HEK293 (cell line): ENCODE measurements at regions not wholly inside any gene's neighbourhood (a gene's known extent, or its start where the extent isn't known, plus 50 kb on each side); places are given as distances from the start of the nearest gene placed in this dataset.

ENCODE experiments used
- CTCF ChIA-PET: fragments of 350-600 bp; formaldehyde crosslinking; extraction: SDS; loops from one replicate; lab custom pipeline; 2021; ENCODE audit warnings: antibody characterized with exemption; lab: Yijun Ruan, JAX
- POLR2A ChIA-PET: fragments of 300-600 bp; formaldehyde crosslinking; extraction: SDS; loops from one replicate; lab custom pipeline; 2020; ENCODE audit warnings: antibody characterized with exemption, inconsistent platforms; lab: Yijun Ruan, JAX
- H3K27ac ChIP-seq: fragments of 200-500 bp; sonication (Bioruptor generic); 2 replicates; pipeline ENCODE4 v1.5.1; 2014; ENCODE audit warnings: low read depth, low read length, control low read depth, inconsistent platforms; ENCODE audit errors: extremely low read depth
- H3K36me3 ChIP-seq, 2 experiments: fragments of 200-500 bp in 1 of 2; sonication (Bioruptor generic) in 1 of 2; 1 replicate in 1 of 2; 2 replicates in 1 of 2; pipeline ENCODE4 v1.5.1; 2014 to 2017; ENCODE audit warnings: inconsistent platforms in 2 of 2, low read length in 2 of 2; ENCODE audit not compliant: control insufficient read depth in 2 of 2, insufficient read depth in 1 of 2
- H3K4me1 ChIP-seq: fragments of 200-500 bp; sonication (Bioruptor generic); 2 replicates; pipeline ENCODE4 v1.5.1; 2014; ENCODE audit warnings: mild to moderate bottlenecking, low read length, inconsistent platforms; ENCODE audit not compliant: control insufficient read depth, insufficient read depth
- H3K4me3 ChIP-seq: 2 replicates; pipeline ENCODE4 v1.5.1; 2011; ENCODE audit warnings: low read depth, mild to moderate bottlenecking, control low read depth, low read length, moderate library complexity
- H3K9me3 ChIP-seq: fragments of 200-500 bp; sonication (Bioruptor generic); 2 replicates; pipeline ENCODE4 v1.5.1; 2014; ENCODE audit warnings: low read depth, low read length, inconsistent platforms; ENCODE audit not compliant: control insufficient read depth, insufficient read depth
- GFI1B ChIP-seq: fragments of 450-650 bp; formaldehyde crosslinking; IDR thresholded peaks from 2 replicates; pipeline ENCODE4 v1.5.1; 2016; ENCODE audit warnings: missing biosample characterization, missing genetic modification characterization
- GLI4 ChIP-seq: fragments of 450-650 bp; formaldehyde crosslinking; IDR thresholded peaks from 2 replicates; pipeline ENCODE4 v1.5.1; 2016; ENCODE audit warnings: missing biosample characterization, missing genetic modification characterization
- IKZF3 ChIP-seq: fragments of 450-650 bp; IDR thresholded peaks from 2 replicates; pipeline ENCODE4 v1.5.0; 2018; ENCODE audit warnings: missing biosample characterization, mild to moderate bottlenecking, missing genetic modification characterization, moderate library complexity
- KLF10 ChIP-seq: fragments of 450-650 bp; IDR thresholded peaks from 2 replicates; pipeline ENCODE4 v1.5.1; 2018; ENCODE audit warnings: missing biosample characterization, mild to moderate bottlenecking, missing genetic modification characterization
- KLF8 ChIP-seq: fragments of 450-650 bp; formaldehyde crosslinking; IDR thresholded peaks from 2 replicates; pipeline ENCODE4 v1.5.1; 2016; ENCODE audit warnings: missing biosample characterization, missing genetic modification characterization
- OVOL3 ChIP-seq: fragments of 450-650 bp; formaldehyde crosslinking; IDR thresholded peaks from 2 replicates; pipeline ENCODE4 v1.5.1; 2016; ENCODE audit warnings: missing biosample characterization, missing genetic modification characterization
- REPIN1 ChIP-seq: fragments of 450-650 bp; formaldehyde crosslinking; IDR thresholded peaks from 2 replicates; pipeline ENCODE4 v1.5.1; 2017; ENCODE audit warnings: missing biosample characterization, missing genetic modification characterization, low read depth
- ZFP3 ChIP-seq: fragments of 450-650 bp; formaldehyde crosslinking; IDR thresholded peaks from 2 replicates; pipeline ENCODE4 v1.5.1; 2016; ENCODE audit warnings: low read depth, missing biosample characterization, missing genetic modification characterization
- ZNF146 ChIP-seq: fragments of 450-650 bp; formaldehyde crosslinking; IDR thresholded peaks from 2 replicates; pipeline ENCODE4 v1.5.1; 2016; ENCODE audit warnings: missing biosample characterization, missing genetic modification characterization
- ZNF169 ChIP-seq: fragments of 450-650 bp; formaldehyde crosslinking; IDR thresholded peaks from 2 replicates; pipeline ENCODE4 v1.5.1; 2016; ENCODE audit warnings: missing biosample characterization, missing genetic modification characterization
- ZNF174 ChIP-seq: fragments of 450-650 bp; formaldehyde crosslinking; IDR thresholded peaks from 2 replicates; pipeline ENCODE4 v1.5.0; 2017; ENCODE audit warnings: missing biosample characterization, mild to moderate bottlenecking, missing genetic modification characterization
- ZNF184 ChIP-seq: fragments of 450-650 bp; IDR thresholded peaks from 2 replicates; pipeline ENCODE4 v1.5.1; 2018; ENCODE audit warnings: missing biosample characterization, mild to moderate bottlenecking, missing genetic modification characterization
- ZNF214 ChIP-seq: fragments of 450-650 bp; formaldehyde crosslinking; IDR thresholded peaks from 2 replicates; pipeline ENCODE4 v1.5.1; 2017; ENCODE audit warnings: missing biosample characterization, mild to moderate bottlenecking, missing genetic modification characterization, borderline replicate concordance
- ZNF223 ChIP-seq: fragments of 450-650 bp; formaldehyde crosslinking; IDR thresholded peaks from 2 replicates; pipeline ENCODE4 v1.5.1; 2016; ENCODE audit warnings: missing biosample characterization, missing genetic modification characterization
- ZNF24 ChIP-seq: fragments of 450-650 bp; formaldehyde crosslinking; IDR thresholded peaks from 2 replicates; pipeline ENCODE4 v1.5.1; 2016; ENCODE audit warnings: missing biosample characterization, missing genetic modification characterization
- ZNF404 ChIP-seq: fragments of 450-650 bp; formaldehyde crosslinking; IDR thresholded peaks from 2 replicates; pipeline ENCODE4 v1.5.1; 2017; ENCODE audit warnings: missing biosample characterization, missing genetic modification characterization
- ZNF629 ChIP-seq: fragments of 450-650 bp; formaldehyde crosslinking; IDR thresholded peaks from 2 replicates; pipeline ENCODE4 v1.5.1; 2017; ENCODE audit warnings: missing biosample characterization, missing genetic modification characterization
- ZNF777 ChIP-seq: fragments of 450-650 bp; formaldehyde crosslinking; IDR thresholded peaks from 2 replicates; pipeline ENCODE4 v1.5.1; 2017; ENCODE audit warnings: missing biosample characterization, missing genetic modification characterization, borderline replicate concordance
- ZNF791 ChIP-seq: fragments of 450-650 bp; formaldehyde crosslinking; IDR thresholded peaks from 2 replicates; pipeline ENCODE4 v1.5.1; 2016; ENCODE audit warnings: missing biosample characterization, missing genetic modification characterization
- TF ChIP-seq, protein P1 (sequence below): fragments of 450-650 bp; formaldehyde crosslinking; IDR thresholded peaks from 2 replicates; pipeline ENCODE4 v1.5.1; 2016; ENCODE audit warnings: missing biosample characterization, missing genetic modification characterization
- TF ChIP-seq, protein P2 (sequence below): fragments of 450-650 bp; formaldehyde crosslinking; IDR thresholded peaks from 2 replicates; pipeline ENCODE4; 2016; ENCODE audit warnings: missing biosample characterization, missing genetic modification characterization
- TF ChIP-seq, protein P3 (sequence below): fragments of 450-650 bp; formaldehyde crosslinking; IDR thresholded peaks from 2 replicates; pipeline ENCODE4 v1.5.1; 2017; ENCODE audit warnings: missing biosample characterization, mild to moderate bottlenecking, missing genetic modification characterization, moderate library complexity
- TF ChIP-seq, protein P4 (sequence below): fragments of 450-650 bp; formaldehyde crosslinking; IDR thresholded peaks from 2 replicates; pipeline ENCODE4 v1.5.1; 2016; ENCODE audit warnings: missing biosample characterization, missing genetic modification characterization
- TF ChIP-seq, protein P5 (sequence below): fragments of 450-650 bp; formaldehyde crosslinking; IDR thresholded peaks from 2 replicates; pipeline ENCODE4 v1.5.0; 2017; ENCODE audit warnings: missing biosample characterization, missing genetic modification characterization, borderline replicate concordance
- TF ChIP-seq, protein P6 (sequence below): fragments of 450-650 bp; formaldehyde crosslinking; IDR thresholded peaks from 2 replicates; pipeline ENCODE4 v1.5.1; 2017; ENCODE audit warnings: missing biosample characterization, missing genetic modification characterization

DNA sequence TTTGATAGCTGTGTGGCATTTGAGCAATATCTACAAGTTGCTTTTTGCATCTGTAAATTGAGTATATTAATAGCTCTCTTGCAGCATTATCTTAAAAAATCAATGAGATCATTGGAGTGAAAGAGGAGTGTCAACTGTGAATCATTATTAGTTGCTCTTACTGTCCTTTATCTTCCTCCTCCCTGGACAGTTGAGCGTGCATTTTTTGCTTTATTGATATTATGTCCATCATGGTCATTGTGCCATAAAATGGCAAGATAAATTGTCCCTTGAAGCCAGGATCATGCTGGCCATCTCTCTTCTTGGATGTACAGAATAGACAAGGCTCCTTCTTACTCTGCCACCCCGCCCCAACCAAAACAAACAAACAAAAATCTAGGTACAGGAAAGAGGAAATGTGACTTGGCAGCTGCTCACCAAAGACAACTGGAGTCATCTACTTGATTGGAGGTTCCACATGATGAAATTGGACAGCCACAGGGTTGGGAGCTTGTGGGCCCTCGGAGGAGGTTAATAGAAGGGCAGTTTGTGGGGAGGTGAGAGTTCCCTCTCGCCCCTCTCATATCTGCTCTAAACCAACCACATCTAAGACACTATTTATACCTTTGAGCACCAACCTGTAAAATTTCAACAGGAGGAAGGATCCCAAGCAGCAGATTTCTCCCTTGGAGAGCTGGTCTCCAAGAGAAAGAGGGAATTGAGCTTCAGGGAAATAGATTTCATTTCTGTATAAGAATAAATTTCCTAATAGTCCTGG is 252.7 kb downstream of the SKIDA1 start (continued):
- TF ChIP-seq, protein P1, sequence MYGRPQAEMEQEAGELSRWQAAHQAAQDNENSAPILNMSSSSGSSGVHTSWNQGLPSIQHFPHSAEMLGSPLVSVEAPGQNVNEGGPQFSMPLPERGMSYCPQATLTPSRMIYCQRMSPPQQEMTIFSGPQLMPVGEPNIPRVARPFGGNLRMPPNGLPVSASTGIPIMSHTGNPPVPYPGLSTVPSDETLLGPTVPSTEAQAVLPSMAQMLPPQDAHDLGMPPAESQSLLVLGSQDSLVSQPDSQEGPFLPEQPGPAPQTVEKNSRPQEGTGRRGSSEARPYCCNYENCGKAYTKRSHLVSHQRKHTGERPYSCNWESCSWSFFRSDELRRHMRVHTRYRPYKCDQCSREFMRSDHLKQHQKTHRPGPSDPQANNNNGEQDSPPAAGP (tag by site-specific recombination), result no peak
- TF ChIP-seq, protein P2, sequence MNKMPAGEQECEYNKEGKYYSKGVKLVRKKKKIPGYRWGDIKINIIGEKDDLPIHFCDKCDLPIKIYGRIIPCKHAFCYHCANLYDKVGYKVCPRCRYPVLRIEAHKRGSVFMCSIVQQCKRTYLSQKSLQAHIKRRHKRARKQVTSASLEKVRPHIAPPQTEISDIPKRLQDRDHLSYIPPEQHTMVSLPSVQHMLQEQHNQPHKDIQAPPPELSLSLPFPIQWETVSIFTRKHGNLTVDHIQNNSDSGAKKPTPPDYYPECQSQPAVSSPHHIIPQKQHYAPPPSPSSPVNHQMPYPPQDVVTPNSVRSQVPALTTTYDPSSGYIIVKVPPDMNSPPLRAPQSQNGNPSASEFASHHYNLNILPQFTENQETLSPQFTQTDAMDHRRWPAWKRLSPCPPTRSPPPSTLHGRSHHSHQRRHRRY (tag by site-specific recombination), result no peak
- no peak for TF ChIP-seq ZNF214 (tag by site-specific recombination)
- no peak for TF ChIP-seq KLF8 (tag by site-specific recombination)
- TF ChIP-seq KLF10 (tag by site-specific recombination), result no peak
- no peak for TF ChIP-seq ZNF184 (tag by site-specific recombination)
- no peak for TF ChIP-seq ZNF777 (tag by site-specific recombination)
- TF ChIP-seq IKZF3 (tag by site-specific recombination), result no peak
- no peak for TF ChIP-seq ZNF24 (tag by site-specific recombination)
- no peak for TF ChIP-seq GLI4 (tag by site-specific recombination)
- TF ChIP-seq ZNF404 (tag by site-specific recombination), result no peak
- TF ChIP-seq REPIN1 (tag by site-specific recombination), result no peak

DNA sequence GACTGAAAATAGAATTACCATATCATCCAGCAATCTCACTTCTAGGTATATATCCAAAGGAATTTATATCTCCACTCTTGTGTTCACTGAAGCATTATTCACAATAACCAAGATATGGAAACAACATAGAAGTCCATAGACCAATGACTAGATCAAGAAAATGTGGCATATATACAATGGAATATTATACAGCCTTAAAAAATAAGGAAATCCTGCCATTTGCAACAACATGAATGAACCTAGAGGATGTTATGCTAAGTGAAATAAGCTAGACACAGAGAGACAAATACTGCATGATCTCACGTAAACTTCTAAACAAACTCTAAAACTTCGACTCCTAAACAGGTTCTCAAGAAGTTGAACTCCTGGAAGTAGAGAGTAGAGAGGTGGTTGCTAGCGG is 254.5 kb downstream of the SKIDA1 start:
- Histone ChIP-seq H3K36me3 (no peaks in the 10 kb centered on the region), H3K4me3 (no peak overlapping the region), H3K27ac (no peak overlapping the region), H3K9me3 (no peaks in the 10 kb centered on the region), H3K4me1 (no peaks in the 10 kb centered on the region)
- ChIA-PET CTCF (interaction anchor here (0.6 to 7.4 kb wide), 6 partner anchors 11 to 1062 kb away, joined by 3 to 82 read pairs (median 3); no protein-coding TSS in a partner anchor), POLR2A (no interaction called here)
- peak; percentile 71 for TF ChIP-seq ZNF146
- TF ChIP-seq, protein P3, sequence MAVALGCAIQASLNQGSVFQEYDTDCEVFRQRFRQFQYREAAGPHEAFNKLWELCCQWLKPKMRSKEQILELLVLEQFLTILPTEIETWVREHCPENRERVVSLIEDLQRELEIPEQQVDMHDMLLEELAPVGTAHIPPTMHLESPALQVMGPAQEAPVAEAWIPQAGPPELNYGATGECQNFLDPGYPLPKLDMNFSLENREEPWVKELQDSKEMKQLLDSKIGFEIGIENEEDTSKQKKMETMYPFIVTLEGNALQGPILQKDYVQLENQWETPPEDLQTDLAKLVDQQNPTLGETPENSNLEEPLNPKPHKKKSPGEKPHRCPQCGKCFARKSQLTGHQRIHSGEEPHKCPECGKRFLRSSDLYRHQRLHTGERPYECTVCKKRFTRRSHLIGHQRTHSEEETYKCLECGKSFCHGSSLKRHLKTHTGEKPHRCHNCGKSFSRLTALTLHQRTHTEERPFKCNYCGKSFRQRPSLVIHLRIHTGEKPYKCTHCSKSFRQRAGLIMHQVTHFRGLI (tag by site-specific recombination), result no peak

DNA sequence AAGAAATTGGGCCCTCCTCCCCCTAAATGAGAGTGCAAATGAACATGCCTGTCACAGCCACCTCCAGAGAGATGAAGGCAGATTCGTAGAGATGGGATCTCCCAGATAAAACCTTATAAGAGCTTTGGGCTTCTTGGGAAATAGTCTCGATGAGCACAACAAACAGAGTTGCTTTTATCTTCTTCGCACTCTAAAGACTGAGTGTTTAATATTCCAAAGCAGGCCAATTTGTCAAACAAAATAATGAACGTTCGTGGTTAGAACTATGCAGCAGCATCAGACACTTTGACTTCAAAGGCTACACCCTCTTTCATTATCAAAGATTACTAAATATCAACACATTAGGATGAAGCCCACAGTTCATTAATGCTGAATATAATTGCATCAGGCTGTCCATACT is 256.2 kb downstream of the SKIDA1 start:
- no peak overlapping the region for H3K4me3 ChIP-seq
- H3K4me1 ChIP-seq, result no peaks in the 10 kb centered on the region
- ChIA-PET POLR2A (no interaction called here), CTCF (interaction anchor here (0.5 to 7.4 kb wide), 12 partner anchors 18 to 646 kb away, joined by 3 to 82 read pairs (median 4); no protein-coding TSS in a partner anchor)
- no peaks in the 10 kb centered on the region for H3K9me3 ChIP-seq
- TF ChIP-seq ZNF629, result no peak
- TF ChIP-seq, protein P4, sequence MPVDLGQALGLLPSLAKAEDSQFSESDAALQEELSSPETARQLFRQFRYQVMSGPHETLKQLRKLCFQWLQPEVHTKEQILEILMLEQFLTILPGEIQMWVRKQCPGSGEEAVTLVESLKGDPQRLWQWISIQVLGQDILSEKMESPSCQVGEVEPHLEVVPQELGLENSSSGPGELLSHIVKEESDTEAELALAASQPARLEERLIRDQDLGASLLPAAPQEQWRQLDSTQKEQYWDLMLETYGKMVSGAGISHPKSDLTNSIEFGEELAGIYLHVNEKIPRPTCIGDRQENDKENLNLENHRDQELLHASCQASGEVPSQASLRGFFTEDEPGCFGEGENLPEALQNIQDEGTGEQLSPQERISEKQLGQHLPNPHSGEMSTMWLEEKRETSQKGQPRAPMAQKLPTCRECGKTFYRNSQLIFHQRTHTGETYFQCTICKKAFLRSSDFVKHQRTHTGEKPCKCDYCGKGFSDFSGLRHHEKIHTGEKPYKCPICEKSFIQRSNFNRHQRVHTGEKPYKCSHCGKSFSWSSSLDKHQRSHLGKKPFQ (tag by site-specific recombination), result no peak
- no peak for TF ChIP-seq ZNF169
- TF ChIP-seq GFI1B, result no peak
- no peak for TF ChIP-seq OVOL3
- TF ChIP-seq, protein P5, sequence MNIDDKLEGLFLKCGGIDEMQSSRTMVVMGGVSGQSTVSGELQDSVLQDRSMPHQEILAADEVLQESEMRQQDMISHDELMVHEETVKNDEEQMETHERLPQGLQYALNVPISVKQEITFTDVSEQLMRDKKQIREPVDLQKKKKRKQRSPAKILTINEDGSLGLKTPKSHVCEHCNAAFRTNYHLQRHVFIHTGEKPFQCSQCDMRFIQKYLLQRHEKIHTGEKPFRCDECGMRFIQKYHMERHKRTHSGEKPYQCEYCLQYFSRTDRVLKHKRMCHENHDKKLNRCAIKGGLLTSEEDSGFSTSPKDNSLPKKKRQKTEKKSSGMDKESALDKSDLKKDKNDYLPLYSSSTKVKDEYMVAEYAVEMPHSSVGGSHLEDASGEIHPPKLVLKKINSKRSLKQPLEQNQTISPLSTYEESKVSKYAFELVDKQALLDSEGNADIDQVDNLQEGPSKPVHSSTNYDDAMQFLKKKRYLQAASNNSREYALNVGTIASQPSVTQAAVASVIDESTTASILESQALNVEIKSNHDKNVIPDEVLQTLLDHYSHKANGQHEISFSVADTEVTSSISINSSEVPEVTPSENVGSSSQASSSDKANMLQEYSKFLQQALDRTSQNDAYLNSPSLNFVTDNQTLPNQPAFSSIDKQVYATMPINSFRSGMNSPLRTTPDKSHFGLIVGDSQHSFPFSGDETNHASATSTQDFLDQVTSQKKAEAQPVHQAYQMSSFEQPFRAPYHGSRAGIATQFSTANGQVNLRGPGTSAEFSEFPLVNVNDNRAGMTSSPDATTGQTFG, result no peak
- no peak for TF ChIP-seq ZFP3 (tag by site-specific recombination)
- no peak for TF ChIP-seq ZNF223 (tag by site-specific recombination)
- TF ChIP-seq ZNF791, result no peak
- no peak for TF ChIP-seq ZNF174 (tag by site-specific recombination)
- TF ChIP-seq, protein P6, sequence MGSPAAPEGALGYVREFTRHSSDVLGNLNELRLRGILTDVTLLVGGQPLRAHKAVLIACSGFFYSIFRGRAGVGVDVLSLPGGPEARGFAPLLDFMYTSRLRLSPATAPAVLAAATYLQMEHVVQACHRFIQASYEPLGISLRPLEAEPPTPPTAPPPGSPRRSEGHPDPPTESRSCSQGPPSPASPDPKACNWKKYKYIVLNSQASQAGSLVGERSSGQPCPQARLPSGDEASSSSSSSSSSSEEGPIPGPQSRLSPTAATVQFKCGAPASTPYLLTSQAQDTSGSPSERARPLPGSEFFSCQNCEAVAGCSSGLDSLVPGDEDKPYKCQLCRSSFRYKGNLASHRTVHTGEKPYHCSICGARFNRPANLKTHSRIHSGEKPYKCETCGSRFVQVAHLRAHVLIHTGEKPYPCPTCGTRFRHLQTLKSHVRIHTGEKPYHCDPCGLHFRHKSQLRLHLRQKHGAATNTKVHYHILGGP (tag by site-specific recombination), result no peak
- no peaks in the 10 kb centered on the region for H3K36me3 ChIP-seq
- no peak overlapping the region for H3K27ac ChIP-seq
